ENCODE measurements at regions not wholly inside any gene's neighbourhood (a gene's known extent, or its start where the extent isn't known, plus 50 kb on each side); places are given as distances from the start of the nearest gene placed in this dataset.

DNA sequence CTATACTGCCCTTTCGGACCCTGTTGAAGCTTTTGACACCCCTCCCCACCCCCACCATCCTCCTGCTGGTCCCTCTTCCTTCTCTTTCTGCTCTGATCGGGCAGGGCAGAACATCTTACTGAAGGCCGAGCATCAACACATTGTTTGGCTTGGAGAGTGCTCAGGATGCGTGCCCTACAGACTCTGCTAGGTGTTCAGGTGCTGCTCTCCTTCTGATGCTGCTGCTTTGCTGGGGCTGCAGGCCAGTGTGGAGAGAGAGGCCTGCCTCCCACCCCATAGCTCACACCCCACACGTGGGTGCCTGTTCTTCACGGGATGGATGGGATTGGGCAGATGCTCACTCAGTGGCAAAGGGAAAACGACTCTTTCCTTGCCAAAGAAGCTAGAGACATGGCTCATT, 89.8 kb upstream of the ONECUT1 start:
- TF ChIP-seq EHF (CRISPR knock-in tag; IDR thresholded peaks at IDR 0.05) (no peak), POLR2A (IDR thresholded peaks at IDR 0.05; ENCODE audit: low read length) (no peak), CTCF (IDR thresholded peaks at IDR 0.05) (no peak)
